ENCODE measurements at regions not wholly inside any gene's neighbourhood (a gene's known extent, or its start where the extent isn't known, plus 50 kb on each side); places are given as distances from the start of the nearest gene placed in this dataset.

DNA sequence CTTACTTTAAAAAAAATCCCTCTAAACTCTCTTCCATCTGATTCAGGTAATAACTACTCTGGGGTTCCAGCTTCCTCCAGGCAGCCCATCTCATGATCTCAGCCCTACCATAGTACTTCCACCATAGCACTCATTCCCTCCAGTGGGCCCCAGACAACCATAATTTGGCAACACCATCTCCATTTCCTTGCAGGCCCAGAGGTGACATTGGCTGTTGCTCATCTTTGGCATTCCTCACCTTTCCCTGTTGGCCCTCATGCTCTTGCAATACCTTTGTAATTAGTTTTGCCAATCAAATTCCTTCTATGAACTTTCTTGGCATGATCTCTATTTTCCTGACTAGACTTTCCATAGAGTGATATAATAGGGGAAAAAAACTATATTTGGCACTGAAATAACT lies 60.1 kb downstream of the TAF11L14 start:
- Histone ChIP-seq H2BK20ac (ENCODE audit: low read depth, low read length) (no peak overlapping the region), H2BK120ac (ENCODE audit: low read depth, low read length) (no peak overlapping the region), H4K8ac (ENCODE audit: low read depth in 2 of 2, low read length in 2 of 2) (no peak overlapping the region), H3K56ac (ENCODE audit: extremely low read depth, insufficient read depth, low read length) (no peak overlapping the region), H2AFZ (replicated peaks; ENCODE audit: low read length, poor library complexity) (no peak overlapping the region), H3K14ac (replicated peaks; ENCODE audit: low read depth, low read length) (no peak overlapping the region), H2AK9ac (replicated peaks; ENCODE audit: low read depth, low read length, poor library complexity) (no peak overlapping the region), H3K4me2 (ENCODE audit: low read depth, low read length) (no peak overlapping the region), H3K4me1 (ENCODE audit: control insufficient read depth, insufficient read depth, low read length) (no peaks in the 10 kb centered on the region), H3K9ac (ENCODE audit: low read depth, low read length) (no peak overlapping the region), H3K27me3 (ENCODE audit: control insufficient read depth, insufficient read depth, low read length) (no peaks in the 10 kb centered on the region), H4K5ac (ENCODE audit: low read depth, low read length) (no peak overlapping the region), H3K4me3 (ENCODE audit: insufficient read depth, low read depth, low read length) (no peak overlapping the region), H3K23ac (ENCODE audit: low read depth, low read length) (no peak overlapping the region), H4K91ac (ENCODE audit: insufficient read depth, low read depth, low read length) (no peak overlapping the region), H3K36me3 (ENCODE audit: control insufficient read depth, insufficient read depth, low read length) (no peaks in the 10 kb centered on the region), H3K9me3 (ENCODE audit: control insufficient read depth, insufficient read depth, low read length) (no peaks in the 10 kb centered on the region), H2BK5ac (ENCODE audit: low read depth, low read length, poor library complexity, severe bottlenecking) (no peak overlapping the region), H3K4ac (ENCODE audit: low read depth, low read length) (no peak overlapping the region), H2AK5ac (ENCODE audit: low read depth, low read length) (no peak overlapping the region), H3K27ac (ENCODE audit: insufficient read depth, low read length) (no peak overlapping the region), H3K79me1 (ENCODE audit: low read depth in 1 of 2, low read length in 2 of 2) (no peaks in the 10 kb centered on the region), H3K18ac (ENCODE audit: low read depth, low read length) (no peak overlapping the region), H3K9me1 (ENCODE audit: insufficient read depth, low read length) (no peaks in the 10 kb centered on the region), H4K20me1 (ENCODE audit: insufficient read depth, low read length) (no peaks in the 10 kb centered on the region), H2BK15ac (ENCODE audit: low read depth, low read length) (no peak overlapping the region)
- ChIA-PET POLR2A (ENCODE audit: unreplicated experiment) (no interaction called here), CTCF (no interaction called here)
- dilution Hi-C loops (cut with HindIII; ENCODE audit: low sequenced_read_pairs, unreplicated experiment): no loop called here
- ATAC-seq (ENCODE audit: low read depth): no peak
- in situ Hi-C loops (cut with MboI; ENCODE audit: low sequenced_read_pairs): no loop called here
- DNase-seq: no peak
- intact Hi-C loops (cut with micrococcal nuclease): no loop called here
- TF ChIP-seq BHLHE40 (IDR thresholded peaks at IDR 0.05; ENCODE audit: low read depth, low read length): no peak
- no peak for TF ChIP-seq MAFK (IDR thresholded peaks at IDR 0.05; ENCODE audit: low read depth, low read length)
- BruUV-seq (replicated peaks): no TSS peak

All from IMR-90 (cell line).